ENCODE measurements at regions not wholly inside any gene's neighbourhood (a gene's known extent, or its start where the extent isn't known, plus 50 kb on each side); places are given as distances from the start of the nearest gene placed in this dataset.
"Not testable (repeated sequence)": the region's sequence is repeated elsewhere in the genome, so short reads cannot be mapped to it uniquely, and the experiment has no call there.

DNA sequence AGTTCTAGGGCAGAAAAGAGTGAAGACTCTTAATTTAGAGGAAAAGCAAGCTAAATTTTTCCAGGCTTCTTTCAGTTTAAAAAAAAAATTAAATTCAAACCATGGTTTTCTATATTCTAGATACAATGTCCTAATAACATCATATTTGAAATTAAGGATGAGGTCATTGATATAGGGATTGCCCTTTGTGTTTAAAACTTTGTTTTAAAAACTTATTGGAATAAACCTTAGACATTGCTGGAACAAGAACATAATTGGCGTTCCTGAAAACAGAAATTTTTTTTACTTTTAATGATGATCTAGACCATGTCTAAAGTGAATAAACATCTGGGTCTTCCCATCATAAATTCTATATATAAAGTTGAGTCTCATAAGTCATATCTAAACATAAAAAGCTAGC is 859.4 kb upstream of the CHORDC1 start:
- no peaks in the 10 kb centered on the region for H3K27me3 ChIP-seq
- no peak for DNase-seq
- no peak overlapping the region for H3K4me3 ChIP-seq
- no peaks in the 10 kb centered on the region for H3K36me3 ChIP-seq
- H3K9me3 ChIP-seq = no peaks in the 10 kb centered on the region

DNA sequence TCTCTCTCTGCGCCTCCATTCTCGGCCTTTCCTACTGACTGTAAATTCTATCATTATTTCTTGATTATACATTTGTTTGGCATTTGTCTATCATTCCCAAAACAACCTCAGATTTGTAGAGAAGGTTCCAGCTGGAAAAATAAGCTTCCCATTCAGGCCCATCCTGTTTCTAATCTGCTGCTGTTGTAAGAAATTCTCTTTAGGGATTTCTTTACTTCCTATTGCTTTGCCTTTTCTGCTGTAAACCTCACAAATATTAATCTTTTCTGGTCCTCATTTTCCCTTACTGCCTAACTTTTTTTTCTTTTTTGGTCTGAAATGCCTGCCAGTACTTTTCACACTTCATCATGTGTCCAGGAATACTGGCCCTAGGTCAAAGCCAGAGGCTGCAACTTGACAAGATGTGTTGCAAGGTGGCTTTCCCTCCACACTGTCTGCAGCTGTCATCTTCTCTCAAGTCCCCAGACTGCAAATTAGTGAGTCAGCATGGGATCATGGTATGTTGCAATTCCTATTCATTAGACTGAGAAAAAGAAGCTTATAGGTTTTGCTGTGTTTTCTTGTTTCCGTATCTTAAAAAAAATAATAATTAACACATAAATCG is 858.7 kb upstream of the CHORDC1 start:
- no peak overlapping the region for H3K4me3 ChIP-seq
- no peaks in the 10 kb centered on the region for H3K36me3 ChIP-seq
- no peaks in the 10 kb centered on the region for H3K9me3 ChIP-seq
- no peak for DNase-seq
- H3K27me3 ChIP-seq = no peaks in the 10 kb centered on the region

DNA sequence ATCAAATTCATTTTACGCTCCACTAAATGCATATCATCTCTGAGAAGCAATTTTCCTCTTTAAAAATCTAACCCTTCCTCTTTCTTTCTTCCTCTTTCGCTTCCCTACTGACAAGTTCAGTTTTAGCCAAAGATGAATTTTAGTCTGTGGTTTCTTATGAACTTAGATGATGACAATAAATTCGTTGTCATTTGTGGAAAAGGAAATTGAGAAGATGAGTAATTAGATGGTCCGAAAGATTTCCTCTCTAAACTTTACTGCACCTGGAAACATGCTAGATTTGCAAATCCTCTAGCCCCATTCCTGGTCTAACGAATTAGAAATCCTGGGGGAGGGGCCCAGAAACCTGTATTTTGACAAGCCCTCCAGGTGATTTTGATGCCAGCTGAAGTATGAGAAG is 855.4 kb upstream of the CHORDC1 start:
- Histone ChIP-seq H3K4me3 (no peak overlapping the region), H3K27me3 (no peaks in the 10 kb centered on the region), H3K36me3 (no peaks in the 10 kb centered on the region), H3K9me3 (no peaks in the 10 kb centered on the region)
- no peak for DNase-seq

- Histone ChIP-seq H3K9me3 (no peaks in the 10 kb centered on the region), H3K4me3 (no peak overlapping the region), H3K27me3 (no peaks in the 10 kb centered on the region), H3K36me3 (no peaks in the 10 kb centered on the region)
- no peak for DNase-seq
Observed at GRCh38 chr11:91075032-91075695, 852.3 kb upstream of the CHORDC1 start.

- Histone ChIP-seq H3K9me3 (no peaks in the 10 kb centered on the region), H3K27me3 (no peaks in the 10 kb centered on the region), H3K4me3 (no peak overlapping the region), H3K36me3 (no peaks in the 10 kb centered on the region)
- no peak for DNase-seq
Observed at GRCh38 chr11:91067666-91068065, 844.8 kb upstream of the CHORDC1 start.

GRCh38 chr11:91066456-91067047 is 843.7 kb upstream of the CHORDC1 start:
- DNase-seq = no peak
- H3K27me3 ChIP-seq = no peaks in the 10 kb centered on the region
- H3K9me3 ChIP-seq = no peaks in the 10 kb centered on the region
- no peak overlapping the region for H3K4me3 ChIP-seq
- no peaks in the 10 kb centered on the region for H3K36me3 ChIP-seq

- not testable (repeated sequence) for H3K27me3 ChIP-seq, H3K4me3 ChIP-seq, H3K9me3 ChIP-seq, H3K36me3 ChIP-seq, DNase-seq
Observed at GRCh38 chr11:91063399-91063798, 840.5 kb upstream of the CHORDC1 start.

- Histone ChIP-seq H3K9me3 (no peaks in the 10 kb centered on the region), H3K36me3 (no peaks in the 10 kb centered on the region)
- DNase-seq = no peak
Observed at GRCh38 chr11:91047882-91048281, 825.0 kb upstream of the CHORDC1 start.

GRCh38 chr11:91046261-91046660 is 823.4 kb upstream of the CHORDC1 start:
- no peaks in the 10 kb centered on the region for H3K9me3 ChIP-seq
- no peaks in the 10 kb centered on the region; the same call in 1 of the 2 replicates for H3K27me3 ChIP-seq
- no peak for DNase-seq
- H3K4me3 ChIP-seq = no peak overlapping the region
- no peaks in the 10 kb centered on the region for H3K36me3 ChIP-seq

More at GRCh38 chr11:91047882-91048281, 825.0 kb upstream of the CHORDC1 start:
- no peak overlapping the region for H3K4me3 ChIP-seq
- no peaks in the 10 kb centered on the region; the same call in 1 of the 2 replicates for H3K27me3 ChIP-seq

GRCh38 chr11:91041626-91042025 is 818.8 kb upstream of the CHORDC1 start:
- Histone ChIP-seq H3K4me3 (no peak overlapping the region), H3K27me3 (no peaks in the 10 kb centered on the region; the same call in 1 of the 2 replicates), H3K36me3 (no peaks in the 10 kb centered on the region), H3K9me3 (no peaks in the 10 kb centered on the region)
- DNase-seq = no peak

- Histone ChIP-seq H3K9me3 (no peaks in the 10 kb centered on the region), H3K27me3 (no peaks in the 10 kb centered on the region), H3K36me3 (no peaks in the 10 kb centered on the region), H3K4me3 (no peak overlapping the region)
- no peak for DNase-seq
Observed at GRCh38 chr11:91023731-91024130, 800.9 kb upstream of the CHORDC1 start.

GRCh38 chr11:91011503-91011902 is 788.7 kb upstream of the CHORDC1 start:
- Histone ChIP-seq H3K36me3 (no peaks in the 10 kb centered on the region), H3K9me3 (no peaks in the 10 kb centered on the region), H3K4me3 (no peak overlapping the region), H3K27me3 (no peaks in the 10 kb centered on the region)
- DNase-seq = no peak

GRCh38 chr11:91005458-91005857 is 782.6 kb upstream of the CHORDC1 start:
- no peak for DNase-seq
- H3K27me3 ChIP-seq = no peaks in the 10 kb centered on the region
- H3K4me3 ChIP-seq = no peak overlapping the region

DNA sequence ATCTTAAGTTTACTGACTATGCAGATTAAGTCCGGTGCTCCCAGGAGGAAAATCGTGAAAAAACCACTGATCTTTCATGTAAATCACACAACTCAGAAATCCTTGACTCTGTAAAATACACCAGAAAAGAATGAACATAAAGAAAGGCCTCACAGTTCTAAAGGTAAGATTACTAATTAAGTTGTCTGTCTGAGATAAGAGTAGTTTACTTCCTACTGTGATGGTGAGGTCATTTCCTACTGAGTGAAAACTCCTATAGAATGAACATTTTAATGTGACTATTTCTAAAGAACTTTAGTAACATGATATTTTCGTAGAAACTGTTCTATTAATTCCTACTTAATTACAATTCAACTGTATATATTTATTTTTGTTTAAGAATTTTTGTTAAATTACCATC is 774.4 kb upstream of the CHORDC1 start:
- H3K36me3 ChIP-seq = no peaks in the 10 kb centered on the region
- no peaks in the 10 kb centered on the region for H3K27me3 ChIP-seq
- DNase-seq = no peak
- no peaks in the 10 kb centered on the region for H3K9me3 ChIP-seq
- no peak overlapping the region for H3K4me3 ChIP-seq

More at GRCh38 chr11:91005458-91005857, 782.6 kb upstream of the CHORDC1 start:
- Histone ChIP-seq H3K9me3 (no peaks in the 10 kb centered on the region), H3K36me3 (no peaks in the 10 kb centered on the region)

- not testable (repeated sequence) for H3K4me3 ChIP-seq, H3K9me3 ChIP-seq, DNase-seq, H3K36me3 ChIP-seq, H3K27me3 ChIP-seq
Observed at GRCh38 chr11:90972159-90972558, 749.3 kb upstream of the CHORDC1 start.

DNA sequence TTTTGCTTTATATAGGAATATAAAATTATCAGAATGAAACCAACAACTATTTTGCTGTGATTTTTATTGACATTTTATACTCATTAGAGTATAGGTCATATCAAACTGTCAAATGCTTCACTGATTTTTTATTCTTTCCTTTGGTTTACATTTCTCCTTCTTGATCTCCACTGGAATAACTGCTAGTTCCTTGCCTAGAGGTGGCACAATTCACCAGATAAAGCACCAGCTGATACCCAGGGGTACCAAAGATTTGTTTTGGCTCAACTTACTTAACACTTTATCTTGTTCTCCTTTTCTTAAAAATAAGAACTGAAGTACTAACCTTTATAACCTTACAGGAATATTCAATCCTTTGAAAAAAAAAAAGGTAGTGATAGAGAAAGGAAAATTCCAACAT is 725.1 kb upstream of the CHORDC1 start:
- Histone ChIP-seq H3K36me3 (no peaks in the 10 kb centered on the region), H3K4me3 (no peak overlapping the region), H3K27me3 (no peaks in the 10 kb centered on the region), H3K9me3 (no peaks in the 10 kb centered on the region)
- DNase-seq = no peak

DNA sequence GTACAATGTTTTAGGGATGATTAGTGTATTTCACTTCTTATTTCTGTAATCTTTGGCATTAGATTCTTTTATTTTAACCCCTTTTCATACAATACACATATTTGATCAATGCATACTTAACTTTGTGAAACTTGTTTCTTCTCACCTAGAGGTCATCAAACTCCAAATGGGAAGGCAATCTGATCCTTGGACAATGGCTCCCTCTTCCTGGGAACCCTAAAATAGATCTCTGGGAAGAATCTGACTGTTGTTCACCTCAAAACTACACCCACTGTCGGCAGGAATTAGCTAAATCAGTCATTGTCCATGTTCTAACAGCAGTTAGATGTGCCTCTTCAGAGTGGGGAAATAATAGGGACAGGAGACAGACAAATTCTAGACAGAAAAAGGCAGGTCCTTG is 707.4 kb upstream of the CHORDC1 start:
- no peaks in the 10 kb centered on the region for H3K27me3 ChIP-seq
- no peaks in the 10 kb centered on the region for H3K36me3 ChIP-seq
- H3K4me3 ChIP-seq = no peak overlapping the region
- H3K9me3 ChIP-seq = no peaks in the 10 kb centered on the region
- no peak for DNase-seq

- Histone ChIP-seq H3K27me3 (no peaks in the 10 kb centered on the region), H3K9me3 (no peaks in the 10 kb centered on the region), H3K4me3 (no peak overlapping the region), H3K36me3 (no peaks in the 10 kb centered on the region)
- DNase-seq = no peak
Observed at GRCh38 chr11:90919332-90919731, 696.5 kb upstream of the CHORDC1 start.
